ENCODE measurements at regions not wholly inside any gene's neighbourhood (a gene's known extent, or its start where the extent isn't known, plus 50 kb on each side); places are given as distances from the start of the nearest gene placed in this dataset.

GRCh38 chr12:127334365-127334764, 932.6 kb upstream of the TMEM132C start:
- TF ChIP-seq CTCF (IDR thresholded peaks at IDR 0.05; ENCODE audit: control extremely low read depth in 1 of 3, insufficient read depth in 1 of 3, low read depth in 1 of 3, low read length in 3 of 3), result no peak
- TF ChIP-seq ATF3 (IDR thresholded peaks at IDR 0.05; ENCODE audit: insufficient read depth, low read depth, low read length), result no peak
- no peak for TF ChIP-seq SRF (IDR thresholded peaks at IDR 0.05; ENCODE audit: low read depth, low read length)
- no peak for TF ChIP-seq EP300 (IDR thresholded peaks at IDR 0.05; ENCODE audit: borderline replicate concordance in 1 of 2, low read depth in 2 of 2, low read length in 2 of 2)
- no peak for TF ChIP-seq POLR2A (IDR thresholded peaks at IDR 0.05; ENCODE audit: control extremely low read depth in 1 of 2, low read depth in 2 of 2, low read length in 2 of 2)
- no peak for TF ChIP-seq EGR1 (IDR thresholded peaks at IDR 0.05; ENCODE audit: borderline replicate concordance, low read depth, low read length)
- TF ChIP-seq RAD21 (IDR thresholded peaks at IDR 0.05 in 1 of 2, conservative IDR thresholded peaks at IDR 0.05 in 1 of 2; ENCODE audit: low read depth in 2 of 2, low read length in 2 of 2), result no peak
- TF ChIP-seq TAF1 (IDR thresholded peaks at IDR 0.05; ENCODE audit: low read depth, low read length), result no peak
- no peak for TF ChIP-seq CREB1 (IDR thresholded peaks at IDR 0.05)
